ENCODE measurements at regions not wholly inside any gene's neighbourhood (a gene's known extent, or its start where the extent isn't known, plus 50 kb on each side); places are given as distances from the start of the nearest gene placed in this dataset.
"Not testable (repeated sequence)": the region's sequence is repeated elsewhere in the genome, so short reads cannot be mapped to it uniquely, and the experiment has no call there.

DNA sequence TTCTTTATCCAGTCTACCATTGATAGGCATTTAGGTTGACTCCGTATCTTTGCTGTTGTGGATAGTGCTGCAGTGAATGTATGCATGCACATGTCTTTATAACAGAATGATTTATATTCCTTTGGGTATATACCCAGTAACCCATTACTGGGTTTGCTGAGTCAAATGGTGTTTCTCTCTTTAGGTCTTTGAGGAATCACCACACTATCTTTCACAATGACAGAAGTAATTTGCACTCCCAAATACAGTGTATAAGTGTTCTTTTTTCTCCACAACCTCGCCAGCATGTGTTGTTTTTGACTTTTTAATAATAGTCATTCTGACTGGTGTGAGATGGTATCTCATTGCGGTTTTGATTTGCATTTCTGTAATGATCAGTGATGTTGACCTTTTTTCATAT lies 271.3 kb downstream of the SV2B start:
- TF ChIP-seq, protein P1, sequence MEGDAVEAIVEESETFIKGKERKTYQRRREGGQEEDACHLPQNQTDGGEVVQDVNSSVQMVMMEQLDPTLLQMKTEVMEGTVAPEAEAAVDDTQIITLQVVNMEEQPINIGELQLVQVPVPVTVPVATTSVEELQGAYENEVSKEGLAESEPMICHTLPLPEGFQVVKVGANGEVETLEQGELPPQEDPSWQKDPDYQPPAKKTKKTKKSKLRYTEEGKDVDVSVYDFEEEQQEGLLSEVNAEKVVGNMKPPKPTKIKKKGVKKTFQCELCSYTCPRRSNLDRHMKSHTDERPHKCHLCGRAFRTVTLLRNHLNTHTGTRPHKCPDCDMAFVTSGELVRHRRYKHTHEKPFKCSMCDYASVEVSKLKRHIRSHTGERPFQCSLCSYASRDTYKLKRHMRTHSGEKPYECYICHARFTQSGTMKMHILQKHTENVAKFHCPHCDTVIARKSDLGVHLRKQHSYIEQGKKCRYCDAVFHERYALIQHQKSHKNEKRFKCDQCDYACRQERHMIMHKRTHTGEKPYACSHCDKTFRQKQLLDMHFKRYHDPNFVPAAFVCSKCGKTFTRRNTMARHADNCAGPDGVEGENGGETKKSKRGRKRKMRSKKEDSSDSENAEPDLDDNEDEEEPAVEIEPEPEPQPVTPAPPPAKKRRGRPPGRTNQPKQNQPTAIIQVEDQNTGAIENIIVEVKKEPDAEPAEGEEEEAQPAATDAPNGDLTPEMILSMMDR (IDR thresholded peaks at IDR 0.05), result not testable (repeated sequence)
- TF ChIP-seq POLR2A, EP300, POLR2AphosphoS5 (IDR thresholded peaks at IDR 0.05): not testable (repeated sequence)

All from gastroesophageal sphincter (tissue), 3 donors.